Astrocyte of the cerebellum (primary cell): ENCODE measurements at regions not wholly inside any gene's neighbourhood (a gene's known extent, or its start where the extent isn't known, plus 50 kb on each side); places are given as distances from the start of the nearest gene placed in this dataset.

Experiments
- DNase-seq: peaks from one replicate; pipeline ENCODE4 v3.0.0-alpha.2; 2011; ENCODE audit warnings: low read depth
- H3K4me3 ChIP-seq: 2 replicates; pipeline ENCODE4 v1.5.1; 2011; ENCODE audit warnings: mild to moderate bottlenecking, low read depth, low read length, moderate library complexity
- in situ Hi-C: cut with HindIII; loops from 2 replicates; pipeline ENCODE4 v1.10.0; 2017; ENCODE audit warnings: low sequenced_read_pairs
- TF ChIP-seq, protein P1 (sequence below): IDR thresholded peaks from 2 replicates; pipeline ENCODE4 v1.5.1; 2012; ENCODE audit warnings: low read length, low read depth, moderate library complexity, mild to moderate bottlenecking; ENCODE audit errors: missing control alignments

GRCh38 chr7:12913002-12913401 is 225.6 kb downstream of the ARL4A start:
- no peak for DNase-seq
- H3K4me3 ChIP-seq = no peak overlapping the region
- TF ChIP-seq, protein P1, sequence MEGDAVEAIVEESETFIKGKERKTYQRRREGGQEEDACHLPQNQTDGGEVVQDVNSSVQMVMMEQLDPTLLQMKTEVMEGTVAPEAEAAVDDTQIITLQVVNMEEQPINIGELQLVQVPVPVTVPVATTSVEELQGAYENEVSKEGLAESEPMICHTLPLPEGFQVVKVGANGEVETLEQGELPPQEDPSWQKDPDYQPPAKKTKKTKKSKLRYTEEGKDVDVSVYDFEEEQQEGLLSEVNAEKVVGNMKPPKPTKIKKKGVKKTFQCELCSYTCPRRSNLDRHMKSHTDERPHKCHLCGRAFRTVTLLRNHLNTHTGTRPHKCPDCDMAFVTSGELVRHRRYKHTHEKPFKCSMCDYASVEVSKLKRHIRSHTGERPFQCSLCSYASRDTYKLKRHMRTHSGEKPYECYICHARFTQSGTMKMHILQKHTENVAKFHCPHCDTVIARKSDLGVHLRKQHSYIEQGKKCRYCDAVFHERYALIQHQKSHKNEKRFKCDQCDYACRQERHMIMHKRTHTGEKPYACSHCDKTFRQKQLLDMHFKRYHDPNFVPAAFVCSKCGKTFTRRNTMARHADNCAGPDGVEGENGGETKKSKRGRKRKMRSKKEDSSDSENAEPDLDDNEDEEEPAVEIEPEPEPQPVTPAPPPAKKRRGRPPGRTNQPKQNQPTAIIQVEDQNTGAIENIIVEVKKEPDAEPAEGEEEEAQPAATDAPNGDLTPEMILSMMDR = no peak
- in situ Hi-C loops = no loop called here

- TF ChIP-seq, protein P1 = no peak
- DNase-seq = no peak
- in situ Hi-C loops = no loop called here
- H3K4me3 ChIP-seq = no peak overlapping the region
Measured at GRCh38 chr7:12917801-12918200, 230.4 kb downstream of the ARL4A start.

- no peak overlapping the region for H3K4me3 ChIP-seq
- no peak for DNase-seq
- TF ChIP-seq, protein P1 = no peak
- in situ Hi-C loops = no loop called here
Measured at GRCh38 chr7:12921751-12922345, 234.4 kb downstream of the ARL4A start.

DNA sequence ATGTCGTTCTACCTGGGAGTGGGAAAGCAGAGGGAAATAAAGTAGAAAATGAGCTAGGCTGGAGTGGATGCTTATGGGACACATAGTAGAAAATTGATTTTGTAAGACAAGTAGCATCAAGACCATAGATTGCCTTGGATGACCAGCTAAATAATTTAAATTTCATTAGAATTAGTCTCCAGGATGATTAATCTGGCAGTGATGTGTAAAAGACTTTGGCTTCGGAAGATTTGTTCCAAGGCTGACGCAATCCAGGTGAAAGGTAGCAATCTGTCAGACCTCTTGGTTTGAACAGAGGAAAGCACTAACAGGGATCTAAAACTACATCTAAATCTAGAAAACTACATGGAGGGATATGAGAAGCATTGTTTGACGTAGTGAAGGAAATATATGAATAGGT is 236.5 kb downstream of the ARL4A start:
- TF ChIP-seq, protein P1 = no peak
- DNase-seq = no peak
- in situ Hi-C loops = no loop called here
- no peak overlapping the region for H3K4me3 ChIP-seq

- TF ChIP-seq, protein P1 = no peak
- DNase-seq = no peak
- in situ Hi-C loops = no loop called here
- H3K4me3 ChIP-seq = no peak overlapping the region
Measured at GRCh38 chr7:12926206-12926605, 238.8 kb downstream of the ARL4A start.

DNA sequence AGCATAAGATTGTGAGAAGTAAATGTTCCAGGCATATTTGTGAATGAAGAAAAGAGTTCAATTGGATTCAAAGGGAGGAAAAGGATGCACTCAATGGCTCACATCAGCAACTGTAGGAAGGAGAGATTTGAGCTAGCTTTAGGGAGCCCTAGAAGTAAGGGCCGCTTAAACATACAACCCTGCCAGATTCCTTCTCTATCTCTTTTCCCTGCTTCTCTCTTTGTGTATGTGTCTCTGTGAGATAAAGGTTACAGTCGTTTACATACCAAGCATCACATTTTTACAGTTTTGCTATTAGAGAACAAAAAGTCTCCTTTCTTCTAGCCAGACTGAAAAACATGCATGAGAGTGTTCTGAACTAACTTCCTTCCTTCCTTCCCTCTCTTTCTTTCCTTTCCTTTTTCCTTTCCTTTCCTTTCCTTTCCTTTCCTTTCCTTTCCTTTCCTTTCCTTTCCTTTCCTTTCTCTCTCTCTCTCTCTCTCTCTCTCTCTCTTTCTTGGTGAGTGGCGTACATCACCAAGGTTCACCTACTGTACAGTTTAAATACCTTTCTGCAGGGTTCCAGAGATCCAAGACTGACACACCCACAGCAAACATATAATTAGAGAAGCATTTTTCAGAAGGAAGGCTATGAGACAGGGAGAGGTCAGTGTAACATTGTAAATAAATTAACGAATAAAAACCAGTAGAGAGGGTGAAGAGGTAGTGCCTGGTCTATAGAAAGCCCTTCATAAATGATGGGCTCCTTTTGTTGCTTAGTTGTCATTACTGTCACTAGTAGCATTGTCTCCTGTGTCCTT is 240.4 kb downstream of the ARL4A start:
- no peak for DNase-seq
- in situ Hi-C loops = no loop called here
- no peak overlapping the region for H3K4me3 ChIP-seq
- TF ChIP-seq, protein P1 = no peak
